ENCODE measurements at regions not wholly inside any gene's neighbourhood (a gene's known extent, or its start where the extent isn't known, plus 50 kb on each side); places are given as distances from the start of the nearest gene placed in this dataset.
A peak's percentile ranks its signal among the peaks of the same experiment; 100 is the strongest.

DNA sequence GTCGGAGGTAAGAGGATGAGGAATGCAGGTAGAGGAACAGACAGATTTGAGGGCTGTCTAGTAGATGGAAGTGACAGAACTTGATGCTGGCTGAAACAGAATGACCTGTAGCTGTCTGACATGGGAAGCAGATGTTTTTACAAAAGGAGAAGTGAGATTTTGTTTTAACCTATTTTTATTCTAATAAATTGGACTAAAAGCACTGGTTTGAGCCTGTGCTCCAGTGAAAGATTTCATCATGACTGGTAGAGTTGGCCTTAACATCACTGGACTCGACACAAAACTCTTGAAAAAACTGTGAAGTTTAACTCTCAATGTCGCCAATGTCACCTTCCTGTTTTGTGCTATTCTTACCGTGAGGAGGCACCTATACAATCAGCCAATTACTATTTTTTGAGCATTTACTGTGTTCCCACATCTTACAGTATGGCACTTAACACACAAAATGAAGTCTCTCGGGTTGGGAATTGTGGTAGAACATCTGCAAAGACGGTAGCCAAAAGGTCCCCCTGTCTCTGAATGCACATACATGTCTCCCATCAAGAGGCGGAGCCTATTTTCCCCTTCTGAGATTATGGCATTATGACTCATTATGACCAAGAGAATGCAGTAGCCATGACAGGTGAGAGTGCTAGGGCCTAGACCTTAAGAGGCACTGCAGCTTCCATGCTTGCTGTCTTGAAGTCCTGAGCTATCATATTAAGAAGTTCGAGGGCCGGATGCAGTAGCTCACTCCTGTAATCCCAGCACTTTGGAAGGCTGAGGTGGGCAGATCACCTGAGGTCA lies 93.2 kb downstream of the FOXF2 start:
- no peak for DNase-seq (ENCODE audit: low read depth)

DNA sequence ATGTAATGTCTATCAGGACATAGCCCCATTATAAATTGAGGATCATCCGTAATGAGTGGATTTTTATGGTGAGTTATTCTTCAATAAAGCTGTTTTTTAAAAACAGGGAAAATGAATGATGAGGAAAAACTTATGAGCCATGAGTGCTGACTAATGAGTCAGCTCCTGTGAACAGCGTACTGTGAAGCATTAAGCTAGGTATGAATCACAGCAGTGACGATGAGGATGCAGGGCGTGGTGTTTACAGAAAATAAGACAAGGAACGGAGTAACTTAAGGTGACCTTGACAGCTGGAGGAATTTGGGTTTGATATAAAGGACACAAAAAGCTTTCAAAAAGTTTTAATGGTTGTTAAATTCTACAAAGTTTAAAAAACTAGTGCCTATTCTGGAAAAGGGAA lies 96.3 kb downstream of the FOXF2 start:
- peak; percentile 74 for DNase-seq (ENCODE audit: low read depth)

DNA sequence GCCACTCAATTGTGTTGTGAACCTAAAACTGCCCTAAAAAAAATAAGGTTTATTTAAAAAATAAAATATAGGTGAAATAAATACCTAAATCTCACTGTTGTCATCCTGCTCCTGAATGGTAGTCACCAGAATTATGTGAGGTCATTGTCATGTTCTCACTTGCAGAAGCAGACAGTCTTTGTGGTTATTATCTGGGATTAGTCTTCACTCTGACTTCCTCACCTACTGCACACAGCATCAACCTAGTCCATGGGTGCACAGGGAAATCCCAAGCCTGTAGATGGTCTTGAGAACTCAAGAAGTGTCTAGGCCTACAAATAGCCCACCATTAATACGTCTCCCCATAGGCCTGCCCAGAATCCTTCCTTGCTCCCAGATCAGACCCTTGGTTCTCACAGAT lies 97.0 kb downstream of the FOXF2 start:
- DNase-seq (ENCODE audit: low read depth) = no peak

DNA sequence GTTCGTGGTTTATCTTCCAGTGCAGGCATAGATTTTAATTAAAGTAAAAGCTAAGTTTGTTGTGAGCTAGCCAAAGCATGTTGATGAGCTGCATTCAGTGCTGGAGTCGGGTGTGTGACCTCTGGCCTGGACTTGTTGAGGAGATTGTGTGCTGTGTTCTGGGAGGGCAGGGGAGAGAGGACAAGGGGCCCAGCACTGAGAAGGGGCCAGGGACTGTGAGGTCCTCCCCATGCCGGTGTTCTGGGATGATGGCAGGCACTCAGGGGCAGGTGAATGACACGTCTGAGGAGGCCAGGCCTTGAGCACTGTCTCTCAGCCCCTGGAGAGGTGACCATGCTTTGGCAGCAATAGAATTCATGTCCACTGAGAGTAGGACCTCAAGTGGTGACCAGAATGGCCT lies 97.9 kb downstream of the FOXF2 start:
- no peak for DNase-seq (ENCODE audit: low read depth)

DNA sequence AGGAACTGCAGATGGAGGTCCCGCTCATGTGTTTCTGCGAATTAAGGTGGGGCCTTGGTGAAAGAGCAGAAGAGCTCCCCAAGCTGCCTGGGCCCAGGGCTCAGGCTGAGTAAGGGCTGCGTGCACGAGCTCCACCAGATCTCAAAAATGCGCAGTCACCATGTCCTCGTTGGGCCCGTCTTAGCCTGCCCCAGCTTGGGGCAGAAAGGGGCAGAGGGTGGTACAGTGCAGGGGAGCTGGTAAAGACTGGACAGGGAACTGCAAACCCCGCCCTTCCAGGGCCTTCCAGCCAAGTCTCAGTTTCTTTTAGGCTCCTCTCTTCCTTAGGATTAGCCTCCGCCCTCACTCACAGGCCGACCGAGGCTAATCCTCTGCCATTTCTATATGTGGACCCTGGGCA lies 101.6 kb downstream of the FOXF2 start:
- no peak for DNase-seq (ENCODE audit: low read depth)

DNA sequence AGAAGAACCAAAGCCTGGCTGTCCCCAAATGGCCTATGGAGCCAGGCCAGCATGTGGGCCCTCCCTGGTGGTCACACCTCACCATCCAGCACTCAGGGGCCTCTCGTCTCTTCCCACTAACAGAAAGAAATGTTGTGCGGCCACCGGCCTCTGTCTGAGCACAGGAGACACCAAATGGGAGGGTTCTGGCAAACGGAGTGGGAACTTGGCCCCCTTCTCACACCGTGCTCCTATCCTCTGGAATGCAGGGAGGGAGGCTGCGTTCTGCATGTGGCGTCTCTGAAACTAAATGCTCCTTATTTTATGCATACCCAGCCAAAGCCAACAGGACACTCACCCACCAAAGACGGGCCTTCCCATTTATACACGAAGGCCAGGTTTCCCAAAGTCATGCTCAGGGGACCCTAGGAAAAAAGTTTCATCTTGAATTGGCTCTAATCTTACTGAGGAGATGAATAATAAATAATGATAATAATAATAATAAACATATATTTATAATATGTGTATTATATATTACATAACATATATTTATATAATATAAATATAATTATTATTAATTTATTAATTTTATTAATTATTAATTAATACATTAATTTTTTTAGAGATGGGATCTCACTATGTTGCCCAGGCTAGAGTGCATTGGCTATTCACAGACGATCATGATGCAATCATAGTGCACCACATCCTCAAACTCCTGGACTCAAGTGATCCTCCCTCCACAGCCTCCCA lies 102.4 kb downstream of the FOXF2 start:
- DNase-seq (ENCODE audit: low read depth) = no peak

DNA sequence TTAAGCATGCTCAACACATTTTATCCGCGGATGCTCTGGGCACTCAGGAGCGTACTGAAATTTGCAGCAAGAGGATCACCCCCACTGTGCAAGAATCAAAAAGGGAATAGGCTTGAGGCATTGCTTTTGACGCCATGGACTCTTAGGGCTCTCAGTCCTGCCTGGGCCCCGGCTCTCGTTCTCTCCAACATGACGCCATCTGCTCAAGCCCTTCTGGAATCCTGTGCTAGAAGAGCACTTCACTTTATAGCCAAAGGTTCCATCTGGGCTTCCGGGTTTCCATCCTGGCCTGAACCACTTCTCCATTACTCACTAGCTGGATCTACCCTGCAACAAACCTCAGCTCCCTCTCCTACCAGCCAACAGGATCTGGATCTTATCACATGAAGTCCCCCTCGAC lies 105.3 kb downstream of the FOXF2 start:
- no peak for DNase-seq (ENCODE audit: low read depth)

DNA sequence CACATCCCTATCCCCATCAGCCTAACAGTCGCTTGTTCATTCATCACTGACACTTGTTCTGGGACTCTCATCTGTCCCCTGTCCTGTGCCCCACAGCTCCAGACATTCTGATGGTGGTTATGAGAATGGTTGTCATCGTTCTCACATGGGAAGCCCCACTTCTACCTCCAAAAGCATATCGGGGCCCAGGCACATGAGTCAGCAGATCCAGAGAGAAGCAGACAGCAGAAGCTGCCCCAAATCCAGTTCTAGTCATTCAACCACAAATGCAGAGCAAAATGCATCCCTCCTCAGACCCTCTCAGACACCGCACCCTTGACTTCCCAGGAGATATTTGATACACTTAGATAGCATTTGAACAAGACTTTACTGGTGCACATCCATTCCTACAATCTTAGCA lies 106.0 kb downstream of the FOXF2 start:
- no peak for DNase-seq (ENCODE audit: low read depth)

DNA sequence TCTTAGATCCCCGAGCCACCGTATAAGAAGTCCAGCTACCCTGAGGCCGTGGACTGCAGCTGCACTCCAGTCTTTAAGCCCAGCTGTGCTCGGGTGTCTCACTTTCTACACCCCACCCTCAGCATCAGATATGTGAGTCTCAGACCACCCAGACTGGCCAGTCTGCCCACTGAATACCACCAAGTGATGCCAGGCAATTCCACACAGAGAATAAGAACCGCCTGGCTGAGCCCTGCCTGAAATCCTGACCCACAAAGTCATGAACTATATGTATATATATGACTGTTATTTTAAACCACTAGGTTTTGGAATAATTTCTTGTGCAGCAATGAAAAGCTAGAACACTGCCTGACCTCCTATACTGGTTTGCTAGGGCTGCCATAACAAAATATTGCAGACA lies 106.7 kb downstream of the FOXF2 start:
- no peak for DNase-seq (ENCODE audit: low read depth)

DNA sequence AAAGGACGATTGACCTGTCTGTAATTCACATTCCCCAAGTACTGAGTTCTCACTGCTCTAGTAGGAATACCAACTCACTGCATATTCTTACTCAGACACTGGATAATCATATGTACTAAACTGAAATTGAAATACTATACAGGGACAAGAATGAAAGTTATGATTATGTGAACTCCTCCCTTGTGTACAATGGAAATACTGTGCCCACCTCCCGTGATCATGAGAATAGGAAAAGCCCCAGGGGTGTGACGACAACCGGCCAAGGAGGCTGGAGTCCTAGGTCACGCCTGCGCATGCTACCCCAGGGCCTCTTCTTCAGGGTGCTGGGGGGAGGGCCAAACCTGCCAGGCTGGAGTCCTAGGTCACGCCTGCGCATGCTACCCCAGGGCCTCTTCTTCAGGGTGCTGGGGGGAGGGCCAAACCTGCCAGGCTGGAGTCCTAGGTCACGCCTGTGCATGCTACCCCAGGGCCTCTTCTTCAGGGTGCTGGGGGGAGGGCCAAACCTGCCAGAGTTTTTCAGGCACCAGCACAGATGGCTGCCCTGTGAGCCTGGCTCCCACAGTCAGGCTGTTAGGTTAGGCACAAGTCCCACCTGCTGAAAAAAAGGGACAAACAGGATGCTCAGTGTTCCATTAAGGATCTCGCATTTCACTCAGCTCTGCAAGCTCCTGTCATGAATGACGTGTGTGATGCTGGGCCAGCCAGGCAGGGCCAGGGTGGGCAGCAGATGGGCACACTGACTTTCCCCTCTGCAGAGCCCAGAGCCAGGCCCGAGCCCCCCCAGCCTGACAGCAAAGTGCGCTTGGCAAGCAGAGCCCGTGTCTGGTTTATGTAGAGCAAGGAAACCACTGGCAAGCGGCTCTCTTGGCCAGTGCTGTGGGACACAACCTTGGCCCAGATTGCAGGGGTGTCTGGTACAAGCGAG lies 107.7 kb downstream of the FOXF2 start:
- DNase-seq (ENCODE audit: low read depth) = no peak

DNA sequence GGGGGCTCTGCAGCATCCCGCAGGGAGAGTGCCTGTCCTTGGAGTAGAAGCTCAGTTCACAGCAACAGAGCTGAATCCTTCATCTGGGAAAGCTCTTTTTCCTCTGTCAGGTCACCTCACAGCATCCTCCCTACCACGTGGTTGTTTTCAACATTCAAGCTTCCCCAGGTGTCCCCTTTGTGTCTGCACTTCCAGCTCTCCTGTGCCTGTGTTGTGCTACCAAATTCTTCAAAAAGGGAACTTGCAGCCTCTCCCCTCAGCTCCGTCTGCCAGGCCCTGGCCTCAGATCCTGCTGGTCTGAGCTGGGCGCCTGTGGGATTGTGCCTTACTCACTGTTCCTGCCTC lies 108.4 kb downstream of the FOXF2 start:
- DNase-seq (ENCODE audit: low read depth) = no peak

DNA sequence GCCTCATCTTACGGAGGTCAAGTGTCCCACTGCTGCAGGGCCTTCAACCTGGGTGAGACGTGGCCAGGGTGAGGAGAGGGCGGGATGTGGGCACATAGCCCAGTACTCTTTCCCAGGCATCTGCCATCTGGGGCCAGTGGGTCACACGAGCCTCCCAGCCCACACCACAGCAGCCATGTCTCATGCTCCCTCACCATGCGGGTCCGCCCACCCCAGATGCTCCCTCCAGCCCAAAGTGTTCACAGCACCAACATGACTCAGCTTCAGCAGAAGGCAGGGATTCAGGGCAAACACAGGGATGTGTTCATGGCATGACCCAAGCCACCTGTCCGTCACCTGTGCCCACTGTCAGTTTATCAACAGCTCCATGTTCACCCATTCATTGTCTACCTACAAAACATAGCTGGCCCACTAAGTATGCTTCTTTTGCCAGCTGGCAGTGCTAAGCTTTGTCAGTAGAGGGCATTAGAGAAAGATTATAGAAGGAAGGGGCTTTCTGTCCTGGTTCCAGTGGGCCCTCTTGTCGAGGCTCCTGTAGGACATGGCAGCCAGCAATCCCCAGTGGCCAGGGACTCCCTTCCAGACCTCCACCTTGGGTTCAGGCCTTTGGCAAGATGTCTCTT lies 109.2 kb downstream of the FOXF2 start:
- no peak for DNase-seq (ENCODE audit: low read depth)

DNA sequence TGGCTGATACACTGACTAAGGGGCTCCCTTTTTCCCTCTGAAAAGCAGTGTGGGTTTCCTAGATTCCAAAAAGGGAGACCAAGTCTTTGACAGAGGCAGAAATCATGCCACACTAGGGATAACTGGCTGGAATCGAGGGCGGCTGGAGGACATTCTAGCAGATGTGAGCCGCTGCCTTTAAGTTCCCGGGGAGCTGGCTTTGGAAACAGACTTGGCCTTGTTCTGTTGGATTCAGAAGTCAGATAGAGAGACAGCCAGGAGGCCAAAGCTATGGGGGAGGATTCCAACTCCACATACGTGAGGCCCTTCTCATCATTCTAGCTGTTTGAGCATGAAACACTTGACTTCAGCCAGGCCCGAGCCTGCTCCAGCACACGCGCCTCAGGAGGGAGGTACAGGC lies 109.9 kb upstream of the FOXC1 start:
- no peak for DNase-seq (ENCODE audit: low read depth)

DNA sequence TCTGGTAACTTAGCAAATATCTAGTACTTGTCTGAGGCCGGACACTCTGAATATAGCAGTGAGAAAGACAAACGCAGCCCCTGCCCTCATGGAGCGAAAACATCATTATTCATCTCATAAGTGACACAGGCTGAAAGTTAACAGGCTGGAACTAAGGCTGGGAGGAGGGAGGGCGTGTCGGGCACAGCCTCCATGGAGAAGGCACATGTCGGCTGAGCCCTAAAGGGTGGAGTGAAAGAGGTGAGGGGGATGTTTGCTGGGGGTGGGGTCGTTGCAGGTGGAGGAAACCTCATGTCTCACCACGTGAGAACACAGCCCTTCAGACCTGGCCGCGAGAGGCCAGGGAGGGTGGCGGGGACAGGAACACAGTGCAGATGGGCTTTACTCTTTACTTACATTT lies 108.8 kb upstream of the FOXC1 start:
- no peak for DNase-seq (ENCODE audit: low read depth)

DNA sequence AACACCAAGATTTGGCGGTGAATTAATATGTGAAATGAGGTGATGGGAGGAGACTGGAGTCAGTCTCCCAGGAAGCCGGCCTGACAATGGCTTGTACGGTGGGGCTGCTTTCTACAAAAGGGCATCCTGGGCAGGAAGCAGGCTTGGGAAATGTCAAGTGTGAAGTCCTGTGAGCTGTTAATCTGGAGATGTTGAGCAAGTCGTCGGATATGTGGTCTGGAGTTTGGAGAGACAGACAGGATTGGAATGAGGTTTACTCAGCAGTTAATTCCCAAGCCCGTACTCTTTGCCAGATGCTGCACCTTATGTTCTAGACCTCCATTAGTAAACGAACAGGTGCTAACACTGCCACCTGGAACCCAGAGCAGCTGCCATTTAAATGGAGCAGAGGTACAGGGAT lies 107.7 kb upstream of the FOXC1 start:
- no peak for DNase-seq (ENCODE audit: low read depth)

DNA sequence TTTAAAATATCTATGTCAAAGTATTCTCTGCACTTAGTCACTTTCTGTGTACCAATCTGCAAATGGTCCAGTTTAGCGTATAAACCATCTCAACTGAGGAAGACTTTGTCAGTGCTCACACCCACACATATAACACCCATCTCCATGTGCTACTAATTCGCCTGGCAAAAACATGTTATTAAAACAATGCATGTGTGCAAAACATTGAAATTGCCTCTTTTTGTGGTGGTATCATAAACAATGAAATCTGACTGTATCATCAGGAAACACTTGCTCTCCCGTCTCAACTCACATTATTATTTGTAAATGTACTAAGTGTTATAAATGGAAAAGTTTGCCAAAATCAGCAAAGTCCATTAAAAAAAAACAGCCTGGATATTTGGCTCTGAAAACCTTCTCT lies 105.9 kb upstream of the FOXC1 start:
- no peak for DNase-seq (ENCODE audit: low read depth)

DNA sequence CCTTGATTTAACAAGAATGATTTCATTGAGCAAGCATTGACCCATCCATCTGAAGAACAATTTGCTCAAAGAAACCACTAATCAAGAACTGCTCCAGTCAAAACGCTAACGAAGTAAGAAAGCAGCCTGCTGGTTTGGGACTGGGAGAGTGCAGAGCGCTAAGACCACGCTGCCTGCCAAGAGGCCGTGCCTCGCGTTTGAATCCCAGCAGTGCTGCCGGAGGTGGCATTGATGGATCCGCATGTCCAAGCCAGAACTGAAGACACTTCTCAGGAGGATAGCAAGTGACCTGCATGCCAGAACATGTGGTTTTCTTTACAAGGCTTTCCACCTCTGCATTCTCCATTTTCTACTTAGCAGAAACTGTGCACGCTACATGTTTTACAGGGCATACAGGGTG lies 105.2 kb upstream of the FOXC1 start:
- no peak for DNase-seq (ENCODE audit: low read depth)

DNA sequence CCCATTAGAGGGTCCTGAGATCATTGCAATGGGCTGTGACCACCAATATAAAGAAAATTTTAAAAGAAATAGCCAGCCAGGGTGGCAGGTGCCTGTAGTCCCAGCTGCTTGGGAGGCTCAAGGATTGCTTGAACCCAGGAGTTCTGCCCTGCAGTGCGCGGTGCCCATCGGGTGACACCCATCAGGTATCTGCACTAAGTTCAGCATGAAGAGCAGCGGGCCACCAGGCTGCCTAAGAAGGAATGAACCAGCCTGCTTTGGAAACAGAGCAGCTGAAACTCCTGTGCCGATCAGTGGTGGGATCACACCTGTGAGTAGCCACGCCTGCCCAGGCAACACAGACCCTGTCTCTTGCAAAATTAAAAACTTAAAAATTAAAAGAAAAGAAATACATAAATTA lies 102.5 kb upstream of the FOXC1 start:
- no peak for DNase-seq (ENCODE audit: low read depth)

DNA sequence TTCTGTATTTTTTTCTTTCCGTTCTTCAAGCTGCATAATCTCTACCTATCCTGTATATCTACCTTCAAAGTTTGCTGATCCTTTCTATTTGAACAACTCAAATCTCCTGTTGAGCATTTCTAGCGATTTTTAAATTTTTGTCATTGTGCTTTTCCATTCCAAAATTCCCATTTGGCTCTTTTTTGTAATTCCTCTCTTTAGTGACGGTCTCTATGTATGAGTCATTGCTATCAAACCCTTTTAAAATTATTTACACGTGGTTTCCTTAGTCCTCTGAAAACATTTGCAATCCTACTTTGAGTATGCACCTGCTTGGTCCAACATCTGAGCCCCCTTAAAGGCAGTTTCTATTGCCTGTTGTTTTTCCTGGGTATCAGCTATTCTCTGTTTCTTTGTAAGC lies 100.5 kb upstream of the FOXC1 start:
- no peak for DNase-seq (ENCODE audit: low read depth)

DNA sequence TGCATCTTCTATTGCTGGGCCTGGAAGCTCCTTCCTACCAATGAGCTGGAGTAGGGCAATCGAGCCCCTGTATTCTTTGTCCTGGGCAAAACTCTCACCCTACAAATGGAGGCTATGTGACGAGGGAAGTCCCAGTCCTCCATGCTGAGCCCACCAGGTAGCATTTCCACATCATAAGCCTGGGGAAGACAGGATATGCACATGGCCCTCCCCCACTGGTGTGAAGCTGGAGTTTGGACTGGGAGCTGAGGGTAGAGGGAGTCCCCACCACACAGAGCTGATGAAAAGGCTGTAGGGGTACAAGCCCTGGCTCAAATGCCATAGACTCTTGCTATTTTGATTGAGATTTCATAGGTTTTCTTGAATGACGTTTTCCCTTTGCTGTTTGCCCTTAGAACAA lies 99.5 kb upstream of the FOXC1 start:
- DNase-seq (ENCODE audit: low read depth) = no peak

DNA sequence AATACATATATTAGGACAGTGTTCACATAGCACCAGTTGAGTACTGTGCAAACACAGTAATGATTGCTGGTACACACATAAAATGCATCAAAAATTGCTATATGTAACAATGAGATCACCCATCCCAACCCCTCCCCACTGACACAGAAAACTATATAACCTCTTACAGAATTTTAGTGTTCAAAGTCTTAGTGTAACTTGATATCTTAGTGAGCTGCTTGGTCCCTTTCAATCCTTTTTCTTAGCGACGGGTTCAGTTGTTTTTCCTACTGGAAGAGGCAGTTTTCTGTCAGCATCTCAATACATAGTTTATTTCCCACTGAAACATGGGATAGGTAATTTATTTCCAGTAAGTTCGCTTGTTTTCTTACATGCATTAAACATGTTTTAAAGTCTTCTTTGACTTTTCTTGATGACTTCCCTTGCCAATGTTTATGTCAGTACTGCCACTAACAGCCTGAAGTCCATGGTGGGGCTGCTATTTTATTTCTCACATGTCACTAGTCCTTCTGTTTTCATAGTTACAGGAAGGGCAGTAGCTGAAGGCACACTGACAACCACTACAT lies 96.4 kb upstream of the FOXC1 start:
- no peak for DNase-seq (ENCODE audit: low read depth)

DNA sequence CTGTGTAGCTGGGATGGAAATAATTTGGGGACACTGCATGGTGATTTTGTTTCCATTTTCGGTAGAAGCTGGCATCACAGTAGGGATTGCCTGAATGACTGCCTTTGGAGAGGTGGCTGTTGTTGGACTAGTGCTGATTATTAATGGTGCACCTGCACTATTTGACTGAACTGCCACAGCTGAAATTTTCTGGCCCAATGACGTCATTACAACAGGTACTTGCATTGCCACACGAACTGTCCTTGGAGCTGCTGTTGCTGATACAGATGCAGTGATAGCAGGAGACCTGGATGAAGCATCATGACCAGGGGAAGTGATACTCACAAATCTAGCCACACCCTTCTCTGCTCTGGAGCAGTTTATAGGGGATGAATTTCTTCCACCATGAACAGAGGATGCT lies 95.6 kb upstream of the FOXC1 start:
- no peak for DNase-seq (ENCODE audit: low read depth)

All from fibroblast of gingiva (primary cell).